ENCODE measurements at regions not wholly inside any gene's neighbourhood (a gene's known extent, or its start where the extent isn't known, plus 50 kb on each side); places are given as distances from the start of the nearest gene placed in this dataset.

- Histone ChIP-seq H3K4ac (ENCODE audit: low read depth, low read length) (no peak overlapping the region), H2BK20ac (ENCODE audit: low read depth, low read length, poor library complexity, severe bottlenecking) (no peak overlapping the region), H3K9me3 (ENCODE audit: control insufficient read depth, low read depth, low read length) (no peaks in the 10 kb centered on the region), H2BK12ac (ENCODE audit: insufficient read length, low read depth, low read length) (no peak overlapping the region), H4K5ac (ENCODE audit: insufficient read length, low read depth, low read length) (no peak overlapping the region), H3K14ac (ENCODE audit: insufficient read depth, low read length) (no peak overlapping the region), H3T11ph (ENCODE audit: low read length) (no peak overlapping the region), H2AFZ (ENCODE audit: low read length) (no peak overlapping the region), H3K18ac (ENCODE audit: insufficient read length, low read depth, low read length) (no peak overlapping the region), H3K27ac (ENCODE audit: insufficient read length, low read depth, low read length) (no peak overlapping the region), H3K56ac (ENCODE audit: insufficient read length, low read depth, low read length) (no peak overlapping the region), H3K79me1 (ENCODE audit: insufficient read depth, low read depth, low read length, poor library complexity, severe bottlenecking) (no peaks in the 10 kb centered on the region), H3K79me2 (ENCODE audit: insufficient read depth, low read length) (no peaks in the 10 kb centered on the region), H3K4me2 (ENCODE audit: insufficient read depth, insufficient read length, low read length) (no peak overlapping the region), H4K8ac (replicated peaks; ENCODE audit: insufficient read length, low read depth, low read length) (no peak overlapping the region), H2BK5ac (ENCODE audit: insufficient read length, low read length) (no peak overlapping the region), H3K4me1 (ENCODE audit: insufficient read depth, low read length) (no peaks in the 10 kb centered on the region), H4K20me1 (ENCODE audit: control insufficient read depth, insufficient read depth, insufficient read length) (no peaks in the 10 kb centered on the region), H2BK120ac (ENCODE audit: low read depth, low read length, poor library complexity, severe bottlenecking) (no peak overlapping the region), H3K23me2 (ENCODE audit: insufficient read length, low read depth, low read length, poor library complexity, severe bottlenecking) (no peaks in the 10 kb centered on the region), H4K91ac (ENCODE audit: insufficient read length, low read depth, low read length) (no peak overlapping the region), H3K9ac (ENCODE audit: extremely low read depth, insufficient read length, low read length) (no peak overlapping the region), H3K23ac (ENCODE audit: insufficient read length, low read depth, low read length) (no peak overlapping the region), H2AK5ac (ENCODE audit: insufficient read length, low read length) (no peak overlapping the region), H3K27me3 (ENCODE audit: insufficient read depth, low read length) (no peaks in the 10 kb centered on the region), H2BK15ac (ENCODE audit: low read depth, low read length) (no peak overlapping the region)
- Mint-ChIP-seq H3K4me1 (peaks cover 0 to 8% of the 10 kb centered on the region in 2 experiments; a peak in 2 of 4 replicates), H3K9me3 (peaks cover 2 to 4% of the 10 kb centered on the region in 2 experiments; a peak in 2 of 5 replicates), H3K4me3 (no peak overlapping the region), H3K27ac (no peak overlapping the region), H3K27me3 (ENCODE audit: low read depth) (no peaks in the 10 kb centered on the region; the same call in 1 of the 2 replicates), H3K36me3 (ENCODE audit: insufficient read depth in 1 of 3, low read depth in 3 of 3) (peaks cover 0 to 6% (median 0%) of the 10 kb centered on the region in 3 experiments; a peak in 2 of 7 replicates)
- no CpG with 5 or more reads among the region's 2 CpGs for WGBS (ENCODE audit: extremely low coverage, insufficient read length, low lambda C conversion rate)
- no peak for DNase-seq
- no peak for TF ChIP-seq CTCF (conservative IDR thresholded peaks at IDR 0.05)
These were observed 240.3 kb downstream of the FAM76B start for GRCh38 chr11:95549301-95549700.
